GM21381 (cell line): ENCODE measurements at regions not wholly inside any gene's neighbourhood (a gene's known extent, or its start where the extent isn't known, plus 50 kb on each side); places are given as distances from the start of the nearest gene placed in this dataset.

ENCODE experiments used
- ATAC-seq: cut with Tn5 transposase; IDR thresholded peaks from one replicate; pipeline ENCODE4 v1.9.1; 2021; ENCODE audit warnings: mild to moderate bottlenecking, moderate library complexity; ENCODE audit not compliant: unreplicated experiment

GRCh38 chr18:34159691-34160185, 65.0 kb downstream of the NOL4 start:
- ATAC-seq, result no peak

GRCh38 chr18:34158881-34159690, 65.6 kb downstream of the NOL4 start:
- ATAC-seq, result no peak

- no peak for ATAC-seq
These were observed 71.0 kb downstream of the NOL4 start for GRCh38 chr18:34153711-34154110.

GRCh38 chr18:34131006-34131405, 93.7 kb downstream of the NOL4 start:
- ATAC-seq, result no peak

- no peak for ATAC-seq
These were observed 96.3 kb downstream of the NOL4 start for GRCh38 chr18:34128436-34128835.

- no peak for ATAC-seq
These were observed 98.6 kb downstream of the NOL4 start for GRCh38 chr18:34126121-34126520.

- peak; percentile 94 for ATAC-seq
These were observed 101.9 kb downstream of the NOL4 start for GRCh38 chr18:34122724-34123334.

- no peak for ATAC-seq
These were observed 103.5 kb downstream of the NOL4 start for GRCh38 chr18:34121200-34121721.

GRCh38 chr18:34120294-34120693, 104.4 kb downstream of the NOL4 start:
- ATAC-seq, result no peak

GRCh38 chr18:34117319-34117718, 107.4 kb downstream of the NOL4 start:
- no peak for ATAC-seq

- ATAC-seq, result no peak
These were observed 109.2 kb downstream of the NOL4 start for GRCh38 chr18:34115409-34116081.

- no peak for ATAC-seq
These were observed 109.7 kb downstream of the NOL4 start for GRCh38 chr18:34114996-34115395.

- no peak for ATAC-seq
These were observed 116.5 kb downstream of the NOL4 start for GRCh38 chr18:34108206-34108605.

- no peak for ATAC-seq
These were observed 126.6 kb downstream of the NOL4 start for GRCh38 chr18:34098109-34098508.

GRCh38 chr18:34097312-34097711, 127.4 kb downstream of the NOL4 start:
- no peak for ATAC-seq

- no peak for ATAC-seq
These were observed 130.6 kb downstream of the NOL4 start for GRCh38 chr18:34094148-34094547.

GRCh38 chr18:34092796-34093195, 131.9 kb downstream of the NOL4 start:
- no peak for ATAC-seq

GRCh38 chr18:34086370-34086769, 138.3 kb downstream of the NOL4 start:
- no peak for ATAC-seq

GRCh38 chr18:34085140-34085739, 139.5 kb downstream of the NOL4 start:
- ATAC-seq, result no peak

- no peak for ATAC-seq
These were observed 140.1 kb downstream of the NOL4 start for GRCh38 chr18:34084635-34085034.

- no peak for ATAC-seq
These were observed 140.7 kb downstream of the NOL4 start for GRCh38 chr18:34083910-34084535.
